ENCODE measurements at regions not wholly inside any gene's neighbourhood (a gene's known extent, or its start where the extent isn't known, plus 50 kb on each side); places are given as distances from the start of the nearest gene placed in this dataset.

DNA sequence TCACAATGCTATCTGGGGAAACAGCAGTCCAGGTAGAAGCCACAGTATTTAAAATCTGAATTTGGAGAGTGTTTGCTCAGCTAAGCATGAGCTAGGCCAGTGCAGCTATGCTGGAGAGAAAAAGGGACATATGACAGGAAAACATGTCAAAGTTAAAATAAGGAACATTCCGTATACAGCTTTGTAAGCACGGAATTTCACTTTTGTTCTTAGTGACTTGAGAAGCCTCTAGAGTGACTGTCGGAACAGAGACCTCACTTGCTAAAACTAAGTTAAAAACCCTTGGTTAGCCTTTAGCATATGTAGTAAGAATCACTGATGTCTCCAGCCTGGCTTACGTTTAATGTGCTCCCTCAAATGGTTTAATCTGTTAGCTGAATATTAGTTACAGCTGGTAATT, 661.7 kb downstream of the KCNT2 start:
- no peak overlapping the region for H3K4me3 ChIP-seq (ENCODE audit: low read depth, low read length)
- TF ChIP-seq, protein P1, sequence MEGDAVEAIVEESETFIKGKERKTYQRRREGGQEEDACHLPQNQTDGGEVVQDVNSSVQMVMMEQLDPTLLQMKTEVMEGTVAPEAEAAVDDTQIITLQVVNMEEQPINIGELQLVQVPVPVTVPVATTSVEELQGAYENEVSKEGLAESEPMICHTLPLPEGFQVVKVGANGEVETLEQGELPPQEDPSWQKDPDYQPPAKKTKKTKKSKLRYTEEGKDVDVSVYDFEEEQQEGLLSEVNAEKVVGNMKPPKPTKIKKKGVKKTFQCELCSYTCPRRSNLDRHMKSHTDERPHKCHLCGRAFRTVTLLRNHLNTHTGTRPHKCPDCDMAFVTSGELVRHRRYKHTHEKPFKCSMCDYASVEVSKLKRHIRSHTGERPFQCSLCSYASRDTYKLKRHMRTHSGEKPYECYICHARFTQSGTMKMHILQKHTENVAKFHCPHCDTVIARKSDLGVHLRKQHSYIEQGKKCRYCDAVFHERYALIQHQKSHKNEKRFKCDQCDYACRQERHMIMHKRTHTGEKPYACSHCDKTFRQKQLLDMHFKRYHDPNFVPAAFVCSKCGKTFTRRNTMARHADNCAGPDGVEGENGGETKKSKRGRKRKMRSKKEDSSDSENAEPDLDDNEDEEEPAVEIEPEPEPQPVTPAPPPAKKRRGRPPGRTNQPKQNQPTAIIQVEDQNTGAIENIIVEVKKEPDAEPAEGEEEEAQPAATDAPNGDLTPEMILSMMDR (IDR thresholded peaks at IDR 0.05; ENCODE audit: borderline replicate concordance, insufficient read depth, low read depth, low read length): no peak

DNA sequence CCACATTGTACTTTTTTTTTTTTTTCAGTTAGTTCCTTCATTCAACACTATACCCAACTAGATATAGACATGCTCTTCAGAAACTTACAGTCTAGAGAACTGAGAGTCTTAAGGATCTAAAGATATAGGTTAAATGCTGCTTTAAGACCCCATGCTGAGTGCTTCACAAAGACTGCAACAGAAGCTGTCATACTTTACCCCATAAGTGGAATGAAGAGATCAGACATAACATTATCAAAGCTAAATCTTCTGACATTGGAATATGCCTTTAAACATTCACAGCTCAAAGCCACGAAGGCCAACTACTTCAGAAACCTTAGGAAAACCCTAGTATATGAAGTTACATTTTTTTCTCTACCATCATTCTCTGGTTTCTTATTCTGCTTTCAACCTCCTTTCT, 666.4 kb downstream of the KCNT2 start:
- no peak overlapping the region for H3K4me3 ChIP-seq (ENCODE audit: low read depth, low read length)
- TF ChIP-seq, protein P1 (IDR thresholded peaks at IDR 0.05; ENCODE audit: borderline replicate concordance, insufficient read depth, low read depth, low read length): no peak

DNA sequence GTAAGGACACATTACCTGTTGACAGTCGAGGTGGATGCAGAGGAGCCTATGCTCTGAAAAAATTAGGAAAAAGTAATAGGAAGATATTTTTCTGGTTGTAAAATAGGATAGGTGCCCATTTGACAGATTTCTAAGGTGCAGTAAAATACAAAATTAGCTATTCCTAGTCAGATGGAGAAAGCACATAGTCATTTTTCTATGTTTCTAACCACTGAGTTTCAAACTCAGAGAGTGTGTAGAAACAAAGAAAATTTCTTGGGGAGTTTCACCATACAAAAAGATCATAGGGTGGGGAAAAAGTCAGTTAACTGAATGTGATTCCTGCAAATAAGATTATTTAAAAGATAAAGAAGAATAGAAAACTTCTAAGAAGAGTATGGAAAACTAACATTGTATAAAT, 666.9 kb downstream of the KCNT2 start:
- H3K4me3 ChIP-seq (ENCODE audit: low read depth, low read length): no peak overlapping the region
- TF ChIP-seq, protein P1 (IDR thresholded peaks at IDR 0.05; ENCODE audit: borderline replicate concordance, insufficient read depth, low read depth, low read length): no peak

DNA sequence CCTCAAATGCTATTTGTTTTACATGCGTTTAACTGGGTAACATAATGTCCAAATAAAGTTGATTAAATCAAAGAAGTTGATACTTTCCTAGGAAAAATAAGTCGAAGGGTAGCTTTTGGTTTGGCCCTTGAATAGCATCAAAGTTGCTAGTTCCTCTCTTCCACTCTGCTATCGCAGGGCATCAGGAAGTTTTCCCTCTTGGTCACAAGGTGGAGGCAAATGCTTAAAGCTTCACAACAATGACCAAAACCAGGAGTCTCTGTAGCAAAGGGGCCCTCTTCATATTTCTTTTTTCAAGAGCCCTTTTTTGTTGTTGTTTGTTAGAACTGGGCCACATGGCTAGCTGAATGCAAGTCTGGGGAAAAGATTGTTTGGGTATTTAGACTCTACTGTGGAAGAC, 668.4 kb downstream of the KCNT2 start:
- TF ChIP-seq, protein P1 (IDR thresholded peaks at IDR 0.05; ENCODE audit: borderline replicate concordance, insufficient read depth, low read depth, low read length): no peak
- H3K4me3 ChIP-seq (ENCODE audit: low read depth, low read length): no peak overlapping the region

DNA sequence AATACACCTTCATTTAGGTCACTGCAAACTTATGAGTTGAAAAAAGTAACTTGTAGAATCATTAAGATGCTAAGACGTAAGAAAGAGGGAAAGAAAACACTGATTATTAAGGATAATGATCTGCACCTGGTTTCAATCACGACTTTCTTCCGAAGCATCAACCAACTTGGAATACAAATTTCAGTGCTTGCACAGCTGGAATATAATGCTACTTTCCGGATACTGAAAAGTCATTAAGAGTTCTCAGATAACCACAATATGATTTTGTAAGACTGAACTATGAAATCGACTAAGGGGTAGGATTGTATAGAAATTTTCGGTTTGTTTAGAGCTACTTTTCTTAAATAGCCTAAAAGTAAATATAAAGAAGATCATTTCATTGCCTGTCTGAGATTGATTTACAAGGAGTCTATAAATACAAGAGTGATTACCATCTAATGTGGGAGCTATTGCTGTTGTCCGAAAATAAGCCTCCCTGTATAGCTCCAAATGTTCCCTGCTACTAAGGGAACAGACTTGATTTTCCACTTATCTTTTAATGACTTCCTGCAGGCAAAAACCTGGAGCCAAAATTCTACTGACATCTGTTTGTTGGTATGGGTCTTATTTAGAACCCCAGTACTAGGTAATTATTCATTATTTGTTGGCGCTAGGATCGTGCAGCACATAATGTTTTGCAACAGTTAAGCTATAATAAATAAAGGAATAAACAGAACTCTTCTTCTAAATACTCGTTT, 673.3 kb downstream of the KCNT2 start:
- TF ChIP-seq, protein P1 (IDR thresholded peaks at IDR 0.05; ENCODE audit: borderline replicate concordance, insufficient read depth, low read depth, low read length): no peak
- no peak overlapping the region for H3K4me3 ChIP-seq (ENCODE audit: low read depth, low read length)

DNA sequence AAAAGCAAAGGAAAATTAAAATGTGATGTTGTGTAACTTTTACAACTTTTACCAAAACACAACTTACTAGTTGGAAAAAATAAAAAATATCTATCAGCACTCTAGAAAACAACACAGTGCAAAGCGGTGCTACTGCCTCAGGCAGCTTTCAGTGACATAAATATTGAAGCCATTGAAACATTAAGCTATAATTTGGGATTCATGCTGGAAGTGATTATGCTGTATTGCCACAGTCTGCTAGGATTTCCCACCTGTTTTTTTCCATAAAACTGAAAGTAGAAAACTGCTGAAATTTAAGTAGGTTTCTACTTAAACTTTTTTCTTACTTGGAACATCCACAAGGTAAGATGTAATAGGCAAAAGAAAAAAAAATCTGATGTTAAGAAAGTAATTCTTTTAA, 674.4 kb downstream of the KCNT2 start:
- no peak overlapping the region for H3K4me3 ChIP-seq (ENCODE audit: low read depth, low read length)
- TF ChIP-seq, protein P1 (IDR thresholded peaks at IDR 0.05; ENCODE audit: borderline replicate concordance, insufficient read depth, low read depth, low read length): no peak

DNA sequence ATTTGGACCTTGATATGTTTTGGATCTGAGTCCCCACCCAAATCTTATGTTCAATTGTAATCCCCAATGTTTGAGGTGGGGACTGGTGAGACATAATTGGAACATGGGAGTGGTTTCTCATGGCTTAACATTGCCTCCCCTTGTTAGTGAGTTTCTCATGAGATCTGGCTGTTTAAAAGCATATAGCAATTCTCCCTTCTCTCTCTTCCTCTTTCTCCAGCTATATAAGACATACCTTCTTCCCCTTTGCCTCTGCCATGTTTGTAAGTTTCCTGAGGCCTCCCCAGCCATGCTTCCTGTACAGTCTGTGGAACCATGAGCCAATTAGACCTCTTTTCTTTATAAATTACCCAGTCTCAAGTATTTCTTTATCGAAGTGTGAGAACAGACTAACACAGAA, 692.4 kb downstream of the KCNT2 start:
- H3K4me3 ChIP-seq (ENCODE audit: low read depth, low read length): no peak overlapping the region
- TF ChIP-seq, protein P1 (IDR thresholded peaks at IDR 0.05; ENCODE audit: borderline replicate concordance, insufficient read depth, low read depth, low read length): no peak

Data from GM12875 (cell line).